Daoy (cell line): ENCODE measurements at regions not wholly inside any gene's neighbourhood (a gene's known extent, or its start where the extent isn't known, plus 50 kb on each side); places are given as distances from the start of the nearest gene placed in this dataset.
A peak's percentile ranks its signal among the peaks of the same experiment; 100 is the strongest.
"Not testable (repeated sequence)": the region's sequence is repeated elsewhere in the genome, so short reads cannot be mapped to it uniquely, and the experiment has no call there.

ENCODE experiments used
- DNase-seq: peaks from one replicate; pipeline ENCODE4 v3.0.0-alpha.2; 2015; ENCODE audit warnings: low read depth

- no peak for DNase-seq
These were observed 175.2 kb downstream of the TMEM200C start for GRCh38 chr18:5720132-5720531.

GRCh38 chr18:5717256-5717655 is 173.5 kb upstream of the EPB41L3 start:
- no peak for DNase-seq

GRCh38 chr18:5710676-5711075 is 166.9 kb upstream of the EPB41L3 start:
- no peak for DNase-seq

GRCh38 chr18:5710235-5710634 is 166.4 kb upstream of the EPB41L3 start:
- no peak for DNase-seq

GRCh38 chr18:5709476-5710095 is 165.8 kb upstream of the EPB41L3 start:
- DNase-seq, result no peak

GRCh38 chr18:5707586-5707985 is 163.8 kb upstream of the EPB41L3 start:
- no peak for DNase-seq

- DNase-seq, result no peak
These were observed 161.6 kb upstream of the EPB41L3 start for GRCh38 chr18:5705393-5705792.

GRCh38 chr18:5704847-5705246 is 161.1 kb upstream of the EPB41L3 start:
- DNase-seq, result no peak

- DNase-seq, result not testable (repeated sequence)
These were observed 158.2 kb upstream of the EPB41L3 start for GRCh38 chr18:5702016-5702415.

GRCh38 chr18:5693699-5694294 is 150.0 kb upstream of the EPB41L3 start:
- DNase-seq, result no peak

- DNase-seq, result no peak
These were observed 135.1 kb upstream of the EPB41L3 start for GRCh38 chr18:5678779-5679406.

GRCh38 chr18:5678278-5678677 is 134.5 kb upstream of the EPB41L3 start:
- DNase-seq, result no peak

- no peak for DNase-seq
These were observed 129.8 kb upstream of the EPB41L3 start for GRCh38 chr18:5673616-5674015.

- DNase-seq, result no peak
These were observed 125.8 kb upstream of the EPB41L3 start for GRCh38 chr18:5669585-5669984.

- no peak for DNase-seq
These were observed 124.4 kb upstream of the EPB41L3 start for GRCh38 chr18:5668087-5668715.

GRCh38 chr18:5667356-5667755 is 123.6 kb upstream of the EPB41L3 start:
- DNase-seq, result no peak

GRCh38 chr18:5662586-5663090 is 118.8 kb upstream of the EPB41L3 start:
- DNase-seq, result peak; percentile 15

- no peak for DNase-seq
These were observed 117.4 kb upstream of the EPB41L3 start for GRCh38 chr18:5661179-5661578.

- DNase-seq, result no peak
These were observed 110.0 kb upstream of the EPB41L3 start for GRCh38 chr18:5653802-5654201.

GRCh38 chr18:5651736-5652135 is 107.9 kb upstream of the EPB41L3 start:
- no peak for DNase-seq

- no peak for DNase-seq
These were observed 105.6 kb upstream of the EPB41L3 start for GRCh38 chr18:5649439-5649838.

- DNase-seq, result peak; percentile 8
These were observed 102.9 kb upstream of the EPB41L3 start for GRCh38 chr18:5646739-5647138.

GRCh38 chr18:5643288-5643687 is 99.5 kb upstream of the EPB41L3 start:
- no peak for DNase-seq
